MM.1S (cell line): ENCODE measurements at regions not wholly inside any gene's neighbourhood (a gene's known extent, or its start where the extent isn't known, plus 50 kb on each side); places are given as distances from the start of the nearest gene placed in this dataset.

Experiments used
- CTCF ChIP-seq: fragments of 300-600 bp; sonication (generic); IDR thresholded peaks from 2 replicates; pipeline ENCODE4 v1.5.1; 2016; ENCODE audit warnings: antibody characterized with exemption, low read length, mixed read lengths
- EZH2 ChIP-seq: fragments of 300-600 bp; sonication (generic); optimal IDR thresholded peaks from 2 replicates; pipeline ENCODE3; 2017; ENCODE audit warnings: low read depth, mild to moderate bottlenecking, antibody characterized with exemption, low read length, mixed read lengths

GRCh38 chr2:34950797-34951196 lies 1351.7 kb upstream of the FAM98A start:
- no peak for TF ChIP-seq CTCF
- TF ChIP-seq EZH2 = no peak
